HG02759 (cell line): ENCODE measurements at regions not wholly inside any gene's neighbourhood (a gene's known extent, or its start where the extent isn't known, plus 50 kb on each side); places are given as distances from the start of the nearest gene placed in this dataset.
A peak's percentile ranks its signal among the peaks of the same experiment; 100 is the strongest.

Source experiments
- ATAC-seq: cut with Tn5 transposase; IDR thresholded peaks from one replicate; pipeline ENCODE4 v1.9.1; 2021; ENCODE audit warnings: mild to moderate bottlenecking, moderate library complexity; ENCODE audit not compliant: unreplicated experiment

DNA sequence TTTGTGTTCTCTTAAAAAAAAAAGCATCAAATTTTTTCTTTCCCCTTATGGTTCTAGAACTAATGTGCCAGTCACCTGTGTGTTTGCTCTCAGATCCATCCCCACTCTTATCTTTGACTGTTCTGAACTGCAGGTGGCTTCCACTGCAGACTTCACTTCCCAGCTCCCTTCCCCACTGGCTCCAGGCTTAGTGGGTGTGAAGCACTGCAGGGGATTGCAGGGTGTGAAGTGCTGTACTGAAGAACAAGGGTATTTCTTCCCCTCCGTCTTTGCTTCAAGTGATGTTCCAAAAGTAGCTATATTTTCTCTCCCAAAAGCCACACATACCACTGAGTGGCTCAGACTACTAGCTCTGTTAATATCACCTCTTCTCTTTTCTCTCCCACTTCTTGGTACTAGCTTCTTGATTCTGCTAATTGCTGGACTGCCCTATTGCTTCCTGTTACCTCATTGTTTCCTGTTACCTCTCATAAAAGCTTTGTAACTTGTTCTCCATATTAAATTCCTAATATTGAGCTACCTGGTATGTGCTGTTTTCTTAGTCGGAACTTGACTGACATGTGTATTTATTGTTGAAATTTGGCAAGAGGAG is 115.4 kb upstream of the PRICKLE1 start:
- no peak for ATAC-seq

DNA sequence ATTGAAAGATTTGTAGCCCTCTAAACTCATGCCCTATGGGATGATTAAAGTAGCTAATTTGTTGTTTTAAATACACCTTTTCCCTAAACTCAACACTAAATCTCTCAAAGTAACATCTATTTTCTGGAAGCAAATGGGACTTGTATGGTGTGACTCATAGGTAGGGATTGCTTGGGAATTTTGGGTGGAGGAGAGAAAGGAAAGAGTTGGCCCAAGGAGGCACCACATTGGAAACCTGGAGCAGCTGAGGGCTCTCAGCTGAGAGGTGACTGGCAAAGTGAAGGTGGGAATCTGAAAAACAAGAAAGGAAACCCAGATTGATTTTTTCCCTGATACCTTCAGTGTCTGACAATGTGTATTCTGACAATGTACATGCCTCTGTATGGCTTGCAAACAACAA is 114.8 kb upstream of the PRICKLE1 start:
- no peak for ATAC-seq

DNA sequence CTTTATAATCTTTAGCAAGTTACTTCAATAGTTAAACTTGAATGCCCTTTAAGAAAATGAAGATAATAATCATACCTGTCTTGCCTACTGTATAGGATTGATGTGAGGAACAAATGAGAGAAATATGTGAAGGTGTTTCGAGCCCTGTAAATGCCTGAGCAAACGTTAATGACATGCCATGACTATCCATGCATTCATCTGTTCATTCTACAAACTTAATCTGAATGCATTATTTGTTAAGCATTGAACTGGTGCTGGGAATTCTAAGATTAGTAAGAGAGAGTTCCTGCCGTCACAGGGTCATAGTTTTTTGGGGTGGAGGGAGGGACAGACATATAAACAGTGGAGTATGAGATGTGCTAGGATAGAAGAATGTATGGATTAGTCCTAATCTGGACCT is 111.5 kb upstream of the PRICKLE1 start:
- no peak for ATAC-seq

DNA sequence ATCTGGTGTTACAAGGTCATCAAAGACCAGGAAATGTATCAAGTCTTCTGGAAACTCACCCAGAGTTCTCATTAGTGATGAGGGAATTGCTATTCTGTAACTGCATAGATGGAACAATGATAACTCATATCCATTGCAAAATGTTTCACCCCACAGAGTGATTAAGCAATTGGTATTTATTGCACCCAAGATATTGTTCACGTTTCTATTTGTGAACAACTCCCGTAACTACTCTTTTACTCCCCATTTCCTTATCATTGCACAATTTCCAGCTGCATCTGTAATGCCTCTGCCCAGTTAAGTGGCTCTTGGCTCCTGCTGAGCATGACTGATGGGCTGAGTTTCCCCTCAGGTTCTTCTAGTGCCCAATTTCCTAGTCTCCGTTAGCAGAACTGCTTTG is 108.7 kb upstream of the PRICKLE1 start:
- no peak for ATAC-seq

DNA sequence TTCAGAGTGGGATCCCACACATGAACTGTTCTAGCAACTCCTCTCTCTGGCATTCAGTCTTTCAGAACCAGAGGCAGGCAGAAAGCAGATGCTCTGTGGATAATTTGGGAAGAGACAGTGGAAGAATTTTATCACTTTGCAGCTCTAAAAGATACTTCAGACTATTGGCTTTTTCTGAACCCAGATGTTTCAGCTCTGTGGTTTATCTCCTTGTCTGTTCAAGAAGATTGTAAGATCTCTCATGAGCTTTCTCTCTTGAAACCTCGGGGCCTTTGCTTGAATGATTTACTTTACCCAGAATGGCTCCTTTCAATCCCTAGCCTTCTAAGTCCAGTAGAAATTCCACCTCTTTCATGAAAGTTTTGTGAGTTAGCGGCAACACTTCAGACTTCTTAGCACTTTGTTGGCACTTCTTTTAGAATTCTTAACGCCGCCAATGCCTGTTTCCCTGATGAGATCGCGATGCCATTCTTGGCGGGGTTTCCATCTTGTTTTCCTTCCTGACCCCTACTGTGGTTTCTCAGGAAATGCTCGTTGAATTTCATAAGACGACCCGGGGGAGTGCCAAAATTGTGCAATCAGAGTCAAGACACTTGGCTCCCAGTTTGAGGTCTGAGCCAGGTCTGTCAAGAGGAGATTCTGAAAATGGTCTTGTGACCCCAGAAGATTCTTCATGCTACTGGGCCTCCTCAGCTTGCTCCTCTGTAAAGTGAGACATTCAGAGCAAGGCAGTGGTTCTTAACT is 107.0 kb upstream of the PRICKLE1 start:
- ATAC-seq, result no peak

DNA sequence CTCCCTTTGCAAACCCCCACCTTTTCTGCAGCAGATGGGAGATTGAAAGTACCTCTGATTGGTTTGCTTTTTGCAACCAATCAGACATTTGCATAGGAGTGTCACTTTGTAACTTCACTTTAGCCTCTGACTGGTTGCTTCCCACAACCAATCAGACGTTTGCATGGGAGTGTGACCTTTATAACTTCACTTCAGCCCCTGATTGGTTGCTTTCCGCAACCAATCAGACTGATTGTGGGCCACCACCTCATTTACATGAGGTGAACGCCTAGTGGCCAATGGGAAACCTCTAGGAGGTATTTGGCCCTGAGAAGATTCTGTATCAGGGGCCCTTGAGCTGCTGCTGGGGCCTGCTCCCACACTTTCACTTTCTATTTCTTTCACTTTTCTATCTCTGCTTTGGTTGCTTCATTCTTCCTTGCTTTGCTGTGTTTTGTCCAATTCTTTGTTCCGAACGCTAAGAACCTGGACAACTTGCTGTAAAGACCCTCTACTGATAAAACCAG is 106.0 kb upstream of the PRICKLE1 start:
- peak; percentile 59 for ATAC-seq

DNA sequence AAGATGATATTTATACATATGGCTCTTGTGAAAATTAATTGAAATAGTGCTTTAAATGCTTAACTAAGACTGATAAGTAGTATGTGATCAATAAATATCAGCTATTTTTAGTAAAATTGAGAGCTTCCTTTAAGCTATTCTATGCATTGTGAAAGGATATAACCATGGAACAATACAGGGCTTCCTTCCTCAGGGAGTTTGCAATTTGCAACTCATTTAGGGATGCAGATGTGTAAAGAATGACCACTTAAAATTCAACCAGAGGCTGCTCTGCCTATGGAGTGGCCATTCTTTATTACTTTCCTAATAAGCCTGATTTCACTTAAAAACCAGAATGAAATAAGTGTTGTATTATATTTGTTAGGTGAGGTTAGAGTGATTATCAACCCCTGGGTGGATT is 103.2 kb upstream of the PRICKLE1 start:
- ATAC-seq, result no peak

DNA sequence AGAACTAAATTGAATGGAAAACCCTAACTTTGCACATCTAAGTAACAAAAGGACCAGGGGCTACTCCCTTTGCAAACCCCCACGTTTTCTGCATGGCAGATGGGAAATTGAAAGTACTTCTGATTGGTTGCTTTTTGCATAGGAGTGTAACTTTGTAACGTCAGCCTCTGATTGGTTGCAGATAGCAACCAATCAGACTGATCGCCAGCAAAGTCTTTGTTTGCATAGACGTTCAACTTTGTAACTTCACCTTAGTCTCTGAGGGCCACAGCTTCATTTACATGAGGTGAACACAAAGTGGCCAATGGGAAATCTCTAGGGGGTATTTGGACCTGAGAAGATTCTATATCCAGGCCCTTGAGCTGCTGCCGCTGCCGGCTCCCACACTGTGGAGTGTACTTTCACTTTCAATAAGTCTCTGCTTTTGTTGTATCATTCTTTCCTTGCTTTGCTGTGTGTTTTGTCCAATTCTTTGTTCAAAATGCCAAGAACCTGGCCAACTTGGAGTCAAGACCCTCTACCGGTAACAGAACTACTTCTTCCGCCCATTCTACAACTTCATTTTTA is 102.5 kb upstream of the PRICKLE1 start:
- ATAC-seq, result no peak

DNA sequence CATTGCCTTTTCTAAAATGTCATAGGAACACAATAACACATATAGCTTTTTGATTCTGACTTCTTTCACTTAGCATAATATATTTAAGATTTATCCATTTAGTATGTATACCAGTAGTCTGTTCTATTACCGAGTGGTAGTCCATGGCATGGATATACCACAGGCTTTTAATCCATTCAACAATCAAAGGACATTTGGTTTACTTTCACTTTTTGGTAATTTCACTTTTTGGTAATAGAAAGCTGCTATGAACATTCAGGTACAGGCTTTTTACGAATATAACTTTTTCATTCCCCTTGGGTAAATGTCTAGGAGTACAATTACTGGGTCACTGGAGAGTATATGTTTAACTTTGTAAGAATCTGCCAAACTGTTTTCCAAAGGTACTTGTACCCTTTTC is 100.7 kb upstream of the PRICKLE1 start:
- no peak for ATAC-seq

DNA sequence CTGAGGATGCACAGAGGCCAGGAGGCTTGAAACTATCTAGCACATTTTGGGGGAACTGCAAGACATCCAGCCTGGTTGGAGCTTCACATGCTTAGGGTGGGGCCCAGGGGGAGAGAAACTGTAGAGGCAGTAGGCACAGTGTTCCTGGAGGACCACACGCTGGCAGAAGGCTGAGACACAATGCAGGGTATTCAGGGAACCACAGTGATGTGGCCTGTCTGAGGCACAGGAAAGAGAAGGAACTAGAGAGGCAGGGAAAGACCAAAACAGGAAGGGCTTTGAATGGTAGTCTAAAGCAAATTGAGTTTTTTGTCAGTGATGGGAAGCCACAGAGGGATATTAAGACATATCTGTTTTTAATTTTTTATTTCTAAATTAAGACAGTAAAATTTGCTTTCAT is 100.2 kb upstream of the PRICKLE1 start:
- ATAC-seq, result no peak

DNA sequence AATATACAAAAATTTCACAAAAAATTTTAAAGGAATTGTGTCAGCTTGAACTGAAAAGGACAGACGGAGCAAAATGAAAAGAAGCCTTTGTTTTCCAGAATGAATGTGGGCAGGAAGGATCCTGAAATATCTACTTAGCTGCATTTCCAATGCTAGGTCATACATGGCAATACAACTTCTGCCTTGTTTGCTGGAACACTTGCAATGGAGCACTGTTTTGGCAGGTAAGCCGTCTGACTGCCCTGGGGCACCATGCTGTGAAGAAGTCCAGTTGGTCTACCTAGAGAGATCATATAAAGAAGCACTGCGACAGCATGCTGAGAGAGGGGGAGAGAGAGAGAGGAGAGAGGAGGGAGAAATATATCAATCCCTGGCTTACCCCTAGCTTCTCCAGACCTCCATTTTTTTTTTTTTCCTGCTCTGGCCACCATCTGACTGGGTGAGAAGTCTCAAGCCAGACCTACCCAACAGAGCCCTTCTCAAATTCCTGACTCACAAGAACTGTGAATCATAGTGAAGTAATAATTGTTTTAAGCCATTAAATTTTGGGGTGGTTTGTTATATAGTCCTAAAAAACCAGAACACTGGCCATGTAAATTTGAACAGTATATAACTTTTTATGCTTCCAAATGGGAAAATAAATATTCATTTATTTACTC is 97.1 kb upstream of the PRICKLE1 start:
- ATAC-seq, result no peak

DNA sequence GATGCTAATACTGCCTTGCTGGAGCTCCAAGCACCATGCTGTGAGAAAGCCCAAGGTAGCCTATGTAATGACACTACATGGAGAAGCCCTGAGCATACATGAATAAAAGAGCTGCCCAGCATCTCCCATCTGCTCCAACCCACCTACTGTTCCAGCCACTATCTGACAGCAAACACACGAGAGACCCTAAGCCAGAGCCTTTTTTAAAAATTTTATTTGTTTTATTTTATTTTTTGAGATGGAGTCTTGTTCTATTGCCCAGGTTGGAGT is 95.2 kb upstream of the PRICKLE1 start:
- ATAC-seq, result no peak

DNA sequence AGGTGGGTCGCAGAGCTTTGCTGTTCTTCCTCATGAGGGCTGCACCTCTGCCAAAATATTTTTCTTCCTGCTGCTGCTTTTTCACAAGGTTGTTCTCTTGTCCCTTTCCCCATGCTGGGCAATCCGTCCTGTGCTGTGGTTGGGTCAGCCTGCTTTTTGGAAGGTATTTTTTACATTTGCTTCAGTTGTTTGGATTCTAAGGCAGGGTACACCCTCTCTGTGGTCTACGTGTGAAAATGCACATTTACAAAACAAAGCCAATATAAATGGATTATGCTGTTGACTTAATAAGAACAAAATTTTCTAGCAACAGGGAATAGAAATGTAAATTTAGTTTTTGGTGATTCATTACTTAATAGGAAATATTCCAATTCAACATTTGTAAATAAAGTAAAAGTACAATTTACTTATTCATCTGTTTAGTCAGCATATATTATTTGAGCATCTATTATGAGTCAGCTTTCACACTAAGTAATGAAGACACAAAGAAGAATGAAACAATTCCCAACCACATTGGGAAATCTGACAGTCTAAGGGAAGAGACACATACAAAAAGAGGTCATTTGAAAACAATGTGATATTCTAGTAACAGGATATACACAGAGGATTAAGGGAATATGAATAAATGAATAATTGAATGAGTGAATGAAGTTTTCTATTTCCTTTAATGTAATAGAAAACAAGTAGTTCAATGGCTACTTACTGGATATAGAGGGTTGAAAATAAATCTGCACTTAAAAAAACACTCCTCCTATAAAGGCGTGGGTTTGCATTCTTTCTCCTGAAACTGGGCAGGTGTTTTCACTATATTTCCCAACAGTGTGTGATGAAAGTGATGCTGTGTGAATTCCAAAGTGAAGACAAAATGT is 94.6 kb upstream of the PRICKLE1 start:
- ATAC-seq, result no peak

DNA sequence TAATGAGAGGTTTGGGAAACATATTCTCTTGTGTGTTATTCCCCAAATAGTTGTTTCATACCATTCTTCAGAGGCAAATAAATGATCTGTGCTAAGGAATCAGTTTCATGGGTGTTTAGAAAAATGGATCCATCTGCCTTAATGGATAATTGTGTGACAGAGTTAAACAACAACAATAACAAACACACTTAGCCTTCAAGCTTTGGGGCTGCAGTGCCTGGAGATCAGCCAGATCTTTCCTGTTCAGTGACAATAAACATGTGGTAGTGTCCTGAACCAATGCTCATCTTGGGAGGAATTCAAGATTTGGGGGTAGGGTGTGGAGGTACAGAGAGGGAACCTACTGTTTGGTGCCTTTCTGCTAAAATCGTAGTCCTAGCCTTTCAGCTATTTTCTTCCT is 93.7 kb upstream of the PRICKLE1 start:
- ATAC-seq, result no peak

DNA sequence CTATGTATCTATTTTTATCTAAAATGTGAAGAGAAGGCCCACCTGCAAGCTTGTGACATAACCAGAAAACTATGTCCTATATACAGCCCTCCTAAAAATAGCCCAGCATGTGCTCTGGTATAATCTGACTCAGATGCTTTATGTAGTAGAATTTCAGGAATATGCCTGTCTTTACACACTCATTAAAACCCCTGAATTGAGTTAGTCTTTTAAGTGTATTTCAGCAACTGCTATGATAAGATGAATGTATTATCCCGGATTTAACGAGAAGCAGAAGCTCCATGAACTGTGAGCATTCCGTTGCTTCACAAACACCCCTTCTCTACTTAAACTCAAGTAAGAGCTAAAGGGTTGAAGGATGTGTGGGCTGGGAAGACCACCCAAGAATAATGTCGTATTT is 89.9 kb upstream of the PRICKLE1 start:
- no peak for ATAC-seq

DNA sequence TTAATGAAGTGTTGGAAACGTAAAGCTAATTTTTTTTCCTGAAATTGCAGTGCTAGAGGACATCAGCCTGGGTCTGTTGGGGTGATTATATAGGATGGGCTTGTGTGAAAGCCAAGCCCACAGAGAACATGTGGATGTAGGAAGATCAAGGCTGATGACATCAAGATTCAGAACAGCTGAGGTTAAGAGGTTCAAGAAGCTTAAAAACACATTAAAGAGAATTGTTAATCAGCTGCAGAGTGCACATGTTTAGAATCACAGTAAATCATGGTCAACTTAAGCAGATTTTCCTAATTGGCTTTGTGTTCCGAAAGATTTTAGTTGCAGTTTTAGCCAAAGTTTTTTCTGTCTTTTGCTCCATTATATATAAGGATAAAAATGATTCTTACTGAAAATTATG is 87.9 kb upstream of the PRICKLE1 start:
- ATAC-seq, result no peak

DNA sequence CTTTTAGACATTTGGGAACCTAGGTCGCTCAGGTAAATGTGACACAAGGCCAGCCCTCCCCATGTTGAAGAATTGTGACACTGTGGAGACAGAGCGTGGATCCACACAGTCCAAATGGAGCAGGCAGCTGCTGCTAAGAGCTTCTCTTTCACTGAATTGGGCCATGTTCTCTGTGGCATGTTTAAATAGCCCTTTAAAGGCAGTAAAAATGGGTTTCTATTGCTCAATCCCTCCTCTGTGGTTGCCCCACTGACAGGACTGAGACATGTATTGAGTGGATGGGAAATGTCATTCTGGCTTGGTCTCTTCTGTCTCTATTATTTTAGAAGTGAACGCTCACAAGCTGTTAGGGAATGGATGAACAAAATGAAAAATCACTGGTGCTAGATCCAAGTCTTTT is 84.0 kb upstream of the PRICKLE1 start:
- ATAC-seq, result no peak

DNA sequence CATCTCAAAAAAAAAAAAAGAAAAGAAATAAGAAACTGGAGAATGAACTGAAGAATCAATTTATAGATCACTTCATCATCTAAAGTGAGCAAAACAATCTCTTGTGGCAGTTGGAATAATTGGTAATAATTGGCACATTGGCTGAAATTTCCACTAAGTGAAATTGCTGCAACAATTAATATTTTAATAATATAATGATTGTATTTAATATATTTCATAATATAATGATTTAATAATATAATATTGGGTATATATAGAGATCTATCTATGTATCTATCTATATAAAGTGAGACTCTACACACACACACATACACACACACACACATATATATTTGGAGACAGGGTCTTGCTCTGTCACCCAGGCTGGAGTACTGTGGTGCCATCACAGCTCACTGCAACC is 81.2 kb upstream of the PRICKLE1 start:
- no peak for ATAC-seq

DNA sequence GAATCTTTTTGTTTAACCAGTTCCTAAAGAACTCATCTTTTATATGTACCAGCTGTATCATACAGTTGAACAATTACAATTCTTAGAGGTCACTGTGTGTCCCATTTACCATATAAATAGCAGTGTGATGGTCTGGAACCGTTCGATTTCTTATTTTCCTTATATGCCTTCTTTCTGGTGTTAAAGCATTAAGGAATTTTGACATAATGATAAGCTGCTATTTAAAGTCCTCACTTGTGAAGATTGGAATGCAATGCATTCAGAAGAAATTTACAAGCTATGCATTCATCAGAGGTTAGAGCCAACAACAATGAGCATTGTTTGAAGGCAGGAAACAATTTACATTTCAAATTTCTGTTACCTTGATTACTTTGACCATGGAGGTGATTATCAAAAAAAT is 80.0 kb upstream of the PRICKLE1 start:
- ATAC-seq, result no peak

DNA sequence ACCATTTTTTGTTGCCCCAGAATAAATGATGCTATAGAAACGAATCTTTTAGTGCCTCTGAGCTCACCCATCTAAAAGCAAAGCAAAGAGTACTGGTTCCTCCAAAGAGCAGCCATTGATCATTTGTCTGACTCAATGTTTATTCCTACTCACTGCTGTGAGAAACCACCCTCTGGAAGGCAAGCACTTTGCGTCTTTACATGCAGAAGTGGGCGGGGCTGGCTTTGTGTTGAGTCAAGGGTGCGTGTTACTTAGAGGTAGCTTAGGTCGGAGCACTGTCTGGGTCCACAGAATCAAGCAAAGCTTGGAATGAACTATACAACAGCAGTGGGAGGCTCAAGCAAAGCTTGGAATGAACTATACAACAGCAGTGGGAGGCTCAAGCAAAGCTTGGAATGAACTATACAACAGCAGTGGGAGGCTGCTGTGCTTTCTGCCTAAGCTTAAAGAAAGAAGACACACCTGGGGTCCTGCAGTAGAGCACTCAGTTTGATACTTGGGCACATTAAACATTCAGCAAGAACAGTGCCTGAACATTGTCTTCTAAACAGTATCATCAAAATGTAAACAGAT is 77.2 kb upstream of the PRICKLE1 start:
- ATAC-seq, result no peak

DNA sequence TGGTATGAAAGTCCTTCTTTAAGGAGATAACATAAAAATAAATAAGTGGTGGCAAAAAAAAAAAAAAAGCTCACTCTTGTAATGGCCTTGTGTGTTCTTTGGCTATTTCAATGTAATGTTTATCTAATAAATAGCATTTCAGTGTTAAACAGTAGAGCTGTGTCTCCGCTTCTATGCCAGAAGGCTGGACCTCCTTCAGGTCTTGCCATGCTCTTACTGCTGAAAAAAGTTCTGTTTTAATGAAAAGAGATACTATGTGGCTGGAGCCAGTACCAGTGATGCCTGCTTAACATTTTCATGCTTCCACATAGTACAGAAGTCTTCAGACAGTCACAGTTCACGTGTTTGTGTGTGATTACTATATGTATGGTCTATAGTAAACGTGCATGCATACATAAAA is 74.1 kb upstream of the PRICKLE1 start:
- no peak for ATAC-seq
